GM21619 (cell line): ENCODE measurements at regions not wholly inside any gene's neighbourhood (a gene's known extent, or its start where the extent isn't known, plus 50 kb on each side); places are given as distances from the start of the nearest gene placed in this dataset.
"Not testable (repeated sequence)": the region's sequence is repeated elsewhere in the genome, so short reads cannot be mapped to it uniquely, and the experiment has no call there.

Experiments used
- ATAC-seq: cut with Tn5 transposase; IDR thresholded peaks from one replicate; pipeline ENCODE4 v1.9.1; 2021; ENCODE audit not compliant: unreplicated experiment

DNA sequence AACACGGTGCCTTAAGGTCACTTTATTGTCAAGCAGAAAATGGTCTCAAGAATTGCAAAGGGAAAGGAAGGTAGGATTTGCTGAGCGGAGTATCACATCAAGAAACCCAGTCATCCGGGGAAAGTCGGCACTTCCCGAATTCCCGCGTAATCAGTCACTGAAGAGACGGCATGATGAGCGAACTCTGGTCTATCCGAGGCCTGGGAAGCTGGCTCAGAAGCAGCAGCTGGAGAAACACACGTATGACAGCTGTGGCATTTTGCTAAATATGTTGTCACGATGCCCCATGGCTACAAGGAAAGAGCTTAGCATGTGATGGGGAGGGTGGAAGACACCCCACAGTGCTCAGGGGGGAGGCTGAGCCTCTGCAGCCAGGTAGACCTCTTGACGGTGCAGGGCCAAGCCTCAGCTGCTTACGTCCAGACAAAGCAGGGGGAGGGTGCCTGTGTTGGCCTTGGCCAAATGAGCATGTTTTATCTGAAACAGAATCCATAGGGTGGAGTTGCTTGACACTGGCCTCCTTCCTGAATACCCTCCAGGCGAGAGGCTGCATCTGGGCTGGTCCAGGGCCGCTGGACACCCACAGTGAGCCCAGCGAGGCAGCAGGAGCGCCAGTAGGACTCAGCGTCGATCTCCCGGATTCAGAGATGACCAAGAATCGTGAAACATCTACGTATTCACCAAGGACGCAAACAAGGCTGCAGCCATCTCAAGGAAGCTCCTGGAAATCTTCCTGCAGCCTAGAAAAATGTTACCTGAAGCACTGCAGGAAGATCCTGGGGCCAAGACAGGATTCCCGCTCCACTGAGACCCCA is 118.8 kb upstream of the AFDN start:
- ATAC-seq, result no peak

DNA sequence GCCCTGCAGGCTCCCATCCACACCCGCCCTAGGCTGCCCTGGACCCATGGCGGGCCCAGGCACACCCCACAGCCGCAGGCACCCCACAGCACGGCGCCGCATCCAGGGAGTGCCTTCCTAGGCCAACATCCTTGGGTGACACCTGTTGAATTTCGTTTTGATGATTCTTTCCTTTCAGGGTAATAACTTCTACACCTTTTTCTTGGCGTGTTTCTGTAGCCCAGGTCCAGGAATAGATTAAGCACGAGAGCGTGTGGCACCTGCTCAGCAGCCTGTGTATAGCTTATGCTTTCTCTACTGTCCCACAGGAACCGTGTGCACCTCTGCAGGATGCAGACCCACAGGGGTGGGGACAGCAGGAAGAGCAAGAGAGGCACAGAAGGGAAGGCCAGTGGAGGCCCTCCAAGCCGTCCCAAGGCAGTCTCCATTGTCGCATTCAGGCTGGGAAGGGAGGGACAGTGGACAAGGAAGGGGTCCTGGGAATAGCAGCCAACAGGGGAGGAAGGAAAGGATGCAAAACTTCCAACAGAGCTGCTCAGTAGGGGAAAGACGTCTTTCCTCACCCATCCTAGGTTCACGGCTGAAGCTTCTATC is 118.1 kb upstream of the AFDN start:
- no peak for ATAC-seq

DNA sequence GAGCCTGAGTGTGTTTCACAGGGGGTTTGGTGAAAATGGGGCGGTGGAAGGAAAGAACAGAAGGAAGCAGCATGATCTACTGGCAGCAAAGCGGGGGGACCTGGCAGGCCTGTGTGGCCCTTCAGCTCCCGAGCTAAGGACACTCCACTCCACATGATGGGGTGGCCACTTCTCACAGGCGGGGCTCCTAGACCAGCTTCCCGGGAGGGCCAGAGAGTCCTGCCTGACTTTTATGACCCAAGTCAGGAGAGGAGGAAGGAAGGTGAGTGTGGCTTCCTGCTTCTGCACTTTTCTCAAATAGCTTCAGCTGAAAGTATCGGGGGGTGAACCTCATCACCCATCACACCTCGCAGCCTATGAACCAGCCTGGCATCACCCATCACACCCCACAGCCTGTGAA is 117.5 kb upstream of the AFDN start:
- ATAC-seq, result no peak

DNA sequence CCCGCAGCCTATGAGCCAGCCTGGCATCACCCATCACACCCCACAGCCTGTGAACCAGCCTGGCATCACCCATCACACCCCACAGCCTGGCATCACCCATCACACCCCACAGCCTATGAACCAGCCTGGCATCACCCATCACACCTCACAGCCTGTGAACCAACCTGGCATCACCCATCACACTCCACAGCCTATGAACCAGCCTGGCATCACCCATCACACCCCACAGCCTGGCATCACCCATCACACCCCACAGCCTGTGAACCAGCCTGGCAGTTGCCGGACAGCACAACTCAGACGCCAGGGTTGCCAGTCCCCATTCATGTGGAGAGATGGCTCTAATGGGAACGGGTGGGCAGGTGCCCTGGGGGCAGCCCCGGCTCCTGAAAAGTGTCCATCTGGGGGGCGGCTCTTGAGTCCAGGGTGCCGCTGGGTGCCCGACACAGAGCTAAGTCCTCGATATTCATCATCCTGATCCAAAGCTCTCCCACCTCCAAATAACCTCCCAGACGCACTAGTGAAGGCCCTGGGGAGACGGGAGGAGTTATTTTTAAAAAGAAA is 116.9 kb upstream of the AFDN start:
- ATAC-seq, result not testable (repeated sequence)

DNA sequence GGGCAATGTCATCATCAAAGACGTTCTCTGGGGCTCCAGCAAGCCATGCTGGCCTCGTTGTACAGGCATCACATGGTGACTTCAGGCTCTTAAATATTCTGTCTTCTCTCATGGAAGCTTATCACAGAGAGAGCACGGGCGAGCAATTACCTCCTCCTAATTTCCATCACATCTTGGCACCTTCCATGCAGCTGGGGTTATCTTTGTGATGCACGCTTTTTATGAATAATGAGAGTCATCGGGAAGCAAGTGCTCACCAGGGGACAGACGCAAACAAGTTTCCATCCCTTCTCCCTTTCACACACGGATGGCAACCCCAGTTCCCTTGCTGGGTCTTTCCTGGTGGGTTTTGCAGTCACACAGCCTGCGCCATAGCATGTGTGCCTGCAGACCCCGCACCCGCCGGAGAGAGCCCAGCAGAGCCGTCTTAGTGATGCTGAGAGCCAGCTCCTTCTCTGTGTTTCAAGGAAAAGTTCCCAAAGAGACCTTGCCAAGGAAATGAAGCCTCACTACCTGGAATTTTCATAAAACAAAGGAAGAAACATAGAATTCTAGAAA is 116.3 kb upstream of the AFDN start:
- no peak for ATAC-seq

DNA sequence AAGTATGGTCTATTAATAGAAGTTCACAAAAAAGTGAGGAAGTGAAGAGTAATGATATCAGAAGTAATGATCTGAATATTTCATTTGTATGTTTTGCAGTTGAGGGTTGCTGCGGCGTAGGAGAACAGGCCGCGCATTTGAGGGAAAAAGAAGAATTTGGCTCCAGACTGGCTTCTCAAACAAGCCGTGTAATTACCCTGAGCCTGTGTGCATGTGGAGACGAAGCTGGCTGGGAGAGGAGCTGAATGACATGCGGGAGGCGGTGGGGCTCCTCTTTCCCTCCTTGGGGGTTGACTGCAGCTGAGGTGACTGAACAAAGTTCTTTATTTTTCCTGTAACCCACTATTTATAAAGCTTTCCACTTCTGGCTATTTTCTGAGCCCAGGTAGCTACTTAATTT is 115.5 kb upstream of the AFDN start:
- ATAC-seq, result no peak

DNA sequence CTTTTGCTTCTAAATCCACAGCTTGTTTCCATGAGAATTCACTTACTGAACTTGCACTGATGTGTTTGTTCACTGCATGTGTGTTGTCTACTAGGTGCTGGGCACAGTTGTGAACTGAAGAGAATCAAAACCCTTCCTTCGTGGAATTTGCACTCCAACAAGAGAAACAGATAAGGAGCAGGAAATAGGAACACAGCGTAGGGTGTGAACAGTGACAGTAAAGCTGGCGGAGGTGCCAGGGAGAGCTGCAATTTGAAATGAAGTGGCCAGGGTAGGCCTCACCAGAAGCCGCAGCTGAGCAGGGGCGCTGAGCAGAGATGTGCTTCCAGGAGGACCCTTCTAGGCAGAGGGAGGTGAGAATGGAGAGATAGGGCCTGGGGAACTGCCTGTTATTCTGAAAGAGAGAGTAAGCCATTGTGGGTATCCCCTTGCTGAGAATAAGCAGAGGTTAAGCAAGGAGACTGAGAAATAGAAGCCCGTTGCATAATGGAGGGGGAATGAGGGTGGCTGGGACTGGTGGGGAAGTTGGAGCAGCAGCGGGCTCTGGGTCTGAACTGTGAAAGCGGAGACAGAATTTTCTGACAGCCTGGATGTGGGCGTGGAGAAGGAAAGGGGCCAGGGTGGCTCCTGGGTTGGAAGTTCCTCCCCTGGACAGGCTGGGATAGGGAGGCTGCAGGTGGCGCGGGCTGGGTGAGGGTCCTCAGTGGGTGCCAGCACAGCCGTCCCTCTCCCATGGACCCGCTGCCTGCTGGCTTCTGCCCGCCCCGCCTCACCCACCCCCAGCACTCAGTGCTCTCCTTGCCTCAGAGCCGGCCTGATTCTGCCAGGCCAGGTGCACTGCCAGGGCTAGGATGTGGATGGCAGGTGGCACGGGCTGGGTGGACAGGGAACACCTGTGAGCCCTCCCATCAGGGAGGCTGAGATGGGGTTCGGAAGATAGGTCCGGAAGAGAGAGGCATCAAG is 114.7 kb upstream of the AFDN start:
- no peak for ATAC-seq

DNA sequence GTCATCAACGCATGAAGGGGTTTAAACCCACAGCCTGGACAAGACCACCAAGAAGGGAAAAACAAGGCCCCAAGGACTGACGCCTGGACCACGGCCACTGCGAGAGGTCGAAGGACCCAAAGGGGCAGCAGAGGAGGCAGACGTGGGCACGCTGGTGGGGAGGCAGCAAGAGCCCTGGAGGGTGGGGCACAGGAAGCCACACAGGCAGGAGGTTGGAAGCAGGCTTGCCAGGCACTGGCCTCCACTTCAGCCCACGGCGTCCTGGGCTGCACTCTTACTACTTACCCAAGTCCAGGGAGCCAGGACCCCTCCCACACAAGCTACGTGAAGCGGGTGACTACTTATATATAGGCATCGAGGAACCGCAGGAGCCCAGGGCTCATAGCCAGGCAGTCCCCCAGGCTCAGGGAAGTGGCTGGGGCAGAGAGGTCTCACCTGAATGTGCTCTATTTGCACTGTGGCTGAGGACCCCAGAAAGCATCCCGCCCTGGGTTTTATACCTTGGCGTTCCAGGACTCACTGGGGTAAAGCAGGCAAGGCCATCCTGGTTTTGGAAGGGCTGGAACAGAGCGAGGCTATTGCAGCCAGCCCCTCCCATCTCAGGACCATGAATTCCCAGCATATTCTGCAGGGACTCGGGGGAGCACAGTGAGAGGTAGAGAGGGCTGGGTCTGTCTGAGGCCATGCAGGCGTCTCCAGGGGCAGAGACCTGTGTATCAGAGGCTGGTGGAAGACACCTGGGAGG is 113.8 kb upstream of the AFDN start:
- no peak for ATAC-seq

DNA sequence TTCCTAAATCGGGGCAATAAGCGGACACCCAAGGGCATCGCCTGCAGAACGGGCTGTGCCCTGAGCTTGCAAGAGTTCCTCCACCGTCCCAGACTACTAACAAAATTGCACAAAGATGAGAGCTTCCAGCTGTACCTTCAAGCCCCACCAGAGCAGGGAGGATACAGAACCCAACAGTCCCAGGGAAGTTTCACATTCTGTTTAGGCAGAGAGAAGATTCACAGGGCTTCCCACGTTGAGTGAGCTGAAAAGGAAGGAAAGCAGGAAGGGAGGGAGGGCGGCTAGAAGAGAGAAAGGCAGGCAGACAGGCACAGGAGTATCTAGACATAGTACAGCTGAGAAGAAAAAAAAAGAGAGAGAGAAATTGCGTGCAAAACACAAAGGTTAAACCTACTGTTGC is 112.6 kb upstream of the AFDN start:
- no peak for ATAC-seq

DNA sequence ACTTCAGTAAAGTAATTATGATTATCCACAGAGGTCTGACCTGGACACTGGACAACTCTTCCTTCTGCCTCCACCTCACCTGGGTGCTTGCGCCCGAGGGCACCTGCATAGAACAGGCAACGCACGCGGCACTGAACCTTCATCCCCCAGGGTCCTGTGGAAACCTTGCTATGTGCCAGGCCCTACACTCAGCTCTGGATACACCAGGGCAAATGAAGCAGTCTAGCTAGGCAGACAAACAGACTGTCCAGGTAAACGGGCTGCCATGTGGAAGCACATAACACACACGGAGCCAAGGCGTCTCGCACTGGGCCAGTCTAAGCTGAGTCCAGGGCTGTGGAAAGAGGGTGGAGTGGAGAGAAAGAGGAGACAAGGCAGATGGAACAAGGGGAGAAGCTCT is 109.3 kb upstream of the AFDN start:
- no peak for ATAC-seq

DNA sequence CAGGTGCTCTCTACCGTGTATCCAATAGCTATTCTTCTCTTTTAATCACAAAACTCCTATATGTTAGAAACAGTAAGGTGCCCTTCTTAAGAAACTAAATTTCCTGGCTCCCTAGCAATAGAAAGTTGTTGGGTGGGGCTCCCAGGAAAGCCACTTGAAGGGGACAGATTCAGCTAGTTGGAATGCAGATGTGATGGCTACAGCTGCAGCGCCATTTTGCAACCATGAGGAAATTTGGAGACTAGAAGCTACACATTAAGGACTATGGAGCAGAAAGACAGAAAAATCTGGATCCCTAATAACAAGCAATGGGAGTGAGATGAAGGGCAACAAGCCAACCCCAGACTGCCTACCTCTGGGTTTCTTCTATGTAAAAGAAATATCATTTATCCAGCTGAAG is 108.8 kb upstream of the AFDN start:
- ATAC-seq, result no peak

DNA sequence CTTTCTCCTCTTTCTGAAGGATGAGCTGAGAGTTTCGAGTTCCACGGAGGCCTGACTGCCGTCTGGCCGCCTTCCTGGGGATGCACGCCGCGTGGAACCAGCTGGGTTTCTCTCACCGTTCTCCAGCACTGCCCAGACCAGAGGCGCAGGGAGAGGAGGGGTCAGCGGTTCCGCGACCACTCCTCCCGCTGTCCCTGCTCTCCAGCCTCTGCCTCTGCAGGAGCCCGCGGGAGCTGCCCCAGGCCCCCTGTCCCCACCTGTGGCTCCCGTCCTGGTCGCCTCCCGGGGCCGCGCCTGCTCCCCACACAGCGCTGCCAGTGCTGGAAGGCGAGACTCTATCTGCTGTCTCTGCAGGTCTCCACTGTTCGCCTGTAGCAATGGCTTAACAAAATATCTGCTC is 106.8 kb upstream of the AFDN start:
- no peak for ATAC-seq

DNA sequence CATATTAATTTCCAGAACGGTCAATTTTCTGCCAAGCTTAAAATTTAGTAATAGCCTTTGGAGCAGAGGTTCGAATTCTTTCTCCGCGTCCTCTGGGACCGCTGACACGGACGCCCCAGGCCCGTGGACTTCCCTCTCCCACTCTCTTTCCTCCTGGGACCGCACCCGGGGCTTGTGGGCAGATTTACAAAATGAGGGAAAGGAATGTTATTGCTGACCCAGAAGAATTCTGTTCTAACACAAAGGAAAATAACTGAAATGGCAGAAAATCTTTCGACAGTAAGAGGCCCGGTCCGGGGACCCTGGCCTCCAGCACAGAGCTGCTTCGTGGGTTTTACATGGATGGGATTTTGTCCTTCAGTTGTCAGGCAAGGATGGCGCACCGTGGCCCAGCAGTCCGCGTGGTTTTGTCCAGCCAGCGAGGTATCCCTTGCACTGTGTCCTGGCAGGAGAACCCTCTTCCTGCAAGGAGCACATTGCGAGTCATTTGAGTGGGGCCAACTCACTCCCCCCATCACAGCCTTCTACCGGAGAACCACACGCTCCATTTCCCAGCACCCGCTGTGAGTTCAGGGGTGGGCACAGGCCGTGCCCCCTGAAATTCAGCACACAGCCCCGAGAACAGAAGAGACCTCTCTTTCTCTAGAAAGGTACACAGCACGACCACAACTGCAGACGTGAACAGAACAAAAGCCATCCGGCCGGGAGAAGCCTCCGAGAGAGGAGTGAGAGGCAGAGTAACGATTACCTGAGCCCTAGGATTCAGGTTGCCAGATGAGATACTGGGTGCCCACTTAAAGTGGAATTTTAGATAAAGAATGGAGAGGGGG is 106.0 kb upstream of the AFDN start:
- no peak for ATAC-seq

DNA sequence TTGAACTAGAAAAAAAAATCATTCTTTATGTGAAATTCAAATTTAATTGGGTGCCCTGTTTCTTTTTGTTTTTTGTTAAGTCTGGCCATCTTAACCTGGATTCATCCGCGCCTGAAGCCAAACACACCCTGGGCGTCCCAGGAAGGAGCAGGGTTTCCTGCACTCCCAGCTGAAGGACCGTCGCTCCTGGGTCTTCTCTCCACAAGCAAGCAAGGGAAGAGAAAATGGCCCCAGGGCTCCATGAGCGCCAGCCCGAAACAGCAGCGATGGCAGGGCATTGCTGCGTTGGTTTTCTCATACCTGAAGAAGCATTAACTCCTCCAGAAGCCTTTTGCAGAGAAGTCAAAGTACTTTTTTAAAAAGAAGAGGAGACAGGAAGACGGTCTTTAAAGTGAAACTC is 105.4 kb upstream of the AFDN start:
- no peak for ATAC-seq

DNA sequence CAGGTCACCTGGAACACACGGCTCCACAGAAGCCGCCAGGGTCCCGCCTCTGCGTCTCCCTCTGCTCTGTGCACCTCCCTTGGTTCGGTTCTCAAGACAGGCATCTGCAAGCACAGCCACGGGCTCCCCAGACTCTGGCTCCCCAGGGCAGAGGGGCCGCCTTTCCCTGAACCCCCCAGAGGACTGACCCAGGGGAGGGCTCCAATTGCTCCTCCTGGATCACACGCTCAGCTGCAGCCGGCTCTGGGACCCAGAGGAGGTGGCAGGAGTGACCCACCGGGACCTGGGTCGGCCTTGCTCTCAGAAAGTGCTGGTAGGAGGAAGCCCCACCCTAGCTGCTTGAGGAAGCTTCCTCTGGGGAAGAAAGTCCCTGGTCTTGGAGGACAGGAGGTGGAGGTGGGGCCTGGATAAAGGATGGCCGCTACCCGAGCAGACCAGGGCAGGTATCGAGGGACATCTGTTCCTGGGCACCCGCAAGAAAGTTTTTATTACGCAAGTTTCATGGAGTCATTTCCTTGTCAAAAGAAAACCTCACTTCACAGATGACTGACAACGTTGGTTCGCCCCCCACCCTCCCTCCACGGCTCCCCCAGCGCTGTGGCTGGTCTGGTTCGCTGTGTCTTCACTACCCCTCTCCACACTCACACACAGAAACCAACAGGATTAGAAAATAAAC is 103.9 kb upstream of the AFDN start:
- no peak for ATAC-seq

DNA sequence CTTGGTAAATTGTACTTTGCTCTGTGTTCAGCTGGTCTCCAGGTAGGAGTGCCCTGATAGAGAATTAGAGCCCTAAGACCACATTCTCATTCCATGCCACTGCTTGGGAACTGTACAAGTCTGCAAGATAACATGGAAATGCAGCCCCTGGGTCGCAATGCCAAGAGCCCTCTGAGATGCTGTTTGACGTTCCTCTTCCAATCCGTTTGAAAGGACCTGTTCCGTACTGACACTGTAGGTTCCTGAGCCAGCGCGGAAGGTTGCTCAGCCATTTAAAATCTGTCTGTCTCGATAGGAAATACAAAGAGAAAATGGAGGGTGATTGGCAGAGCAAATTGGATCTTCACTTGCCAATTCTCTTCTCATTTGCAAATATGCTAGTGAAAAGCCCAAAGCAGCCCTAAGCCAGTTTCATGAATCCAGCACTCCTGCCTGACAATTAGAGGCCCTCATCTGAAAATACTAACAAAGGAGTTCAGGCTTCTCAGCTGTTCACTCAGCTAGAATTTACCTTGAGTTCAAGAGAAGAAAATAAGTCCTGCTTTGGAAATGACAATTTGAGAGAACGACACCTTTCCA is 100.6 kb upstream of the AFDN start:
- ATAC-seq, result no peak

DNA sequence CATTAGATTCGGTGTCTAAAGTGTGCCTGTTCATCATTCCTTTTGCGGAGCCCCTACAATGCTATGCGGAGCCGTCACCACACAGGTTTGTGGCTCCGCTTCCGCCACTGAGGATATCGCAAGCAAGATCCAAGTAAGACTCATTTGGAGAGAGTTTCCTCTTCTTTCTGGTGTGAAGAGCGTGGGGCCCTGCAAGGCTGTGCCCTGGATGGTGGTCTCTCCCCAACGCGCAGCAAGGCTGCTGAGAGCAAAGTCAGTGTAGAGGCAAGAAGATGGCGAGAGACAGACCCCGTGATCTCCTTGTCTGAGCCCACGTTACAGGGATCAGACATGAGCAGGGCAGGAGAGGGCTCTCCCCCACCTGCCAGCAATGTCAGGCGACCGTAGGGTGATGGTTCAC is 96.3 kb upstream of the AFDN start:
- no peak for ATAC-seq

DNA sequence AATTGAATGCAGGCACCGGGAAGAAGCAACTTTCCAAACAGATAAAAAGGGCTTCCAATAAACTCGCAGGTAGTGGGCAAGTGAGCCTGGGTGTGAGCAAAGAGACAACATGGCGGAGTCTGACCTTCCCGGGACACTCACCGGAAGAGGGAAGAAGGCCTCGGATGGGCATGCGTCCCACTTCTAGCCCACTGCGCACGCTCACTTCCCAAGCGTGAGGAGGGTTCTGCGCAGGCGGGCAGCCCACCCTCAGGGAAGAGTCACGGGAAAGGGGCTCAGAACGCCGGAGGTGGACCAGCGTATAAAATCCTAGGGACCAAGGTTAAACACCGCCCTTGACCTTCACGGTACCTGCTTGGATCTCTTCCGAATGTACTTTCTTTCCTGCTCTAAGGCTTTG is 95.5 kb upstream of the AFDN start:
- ATAC-seq, result no peak
